Mucosa of stomach (tissue), 1 donor: ENCODE measurements at regions not wholly inside any gene's neighbourhood (a gene's known extent, or its start where the extent isn't known, plus 50 kb on each side); places are given as distances from the start of the nearest gene placed in this dataset.
"Not testable (repeated sequence)": the region's sequence is repeated elsewhere in the genome, so short reads cannot be mapped to it uniquely, and the experiment has no call there.

Source experiments
- H3K27me3 ChIP-seq: one replicate; pipeline ENCODE4 v1.7.0; 2013; ENCODE audit warnings: mild to moderate bottlenecking, low read length; ENCODE audit not compliant: control insufficient read depth, insufficient read depth
- H3K36me3 ChIP-seq: one replicate; pipeline ENCODE4 v1.7.0; 2013; ENCODE audit warnings: low read length; ENCODE audit not compliant: control insufficient read depth, insufficient read depth
- H3K4me1 ChIP-seq: one replicate; pipeline ENCODE4 v1.7.0; 2013; ENCODE audit warnings: mild to moderate bottlenecking, low read length; ENCODE audit not compliant: control insufficient read depth, insufficient read depth
- H3K4me3 ChIP-seq: one replicate; pipeline ENCODE4 v1.7.0; 2013; ENCODE audit warnings: low read length
- H3K9ac ChIP-seq: one replicate; pipeline ENCODE4 v1.7.0; 2013; ENCODE audit warnings: mild to moderate bottlenecking, low read length, moderate library complexity
- H3K9me3 ChIP-seq: one replicate; pipeline ENCODE4 v1.7.0; 2013; ENCODE audit warnings: mild to moderate bottlenecking, low read length, moderate library complexity; ENCODE audit not compliant: control insufficient read depth
- donor health status: Pancreatic carcinoma.

DNA sequence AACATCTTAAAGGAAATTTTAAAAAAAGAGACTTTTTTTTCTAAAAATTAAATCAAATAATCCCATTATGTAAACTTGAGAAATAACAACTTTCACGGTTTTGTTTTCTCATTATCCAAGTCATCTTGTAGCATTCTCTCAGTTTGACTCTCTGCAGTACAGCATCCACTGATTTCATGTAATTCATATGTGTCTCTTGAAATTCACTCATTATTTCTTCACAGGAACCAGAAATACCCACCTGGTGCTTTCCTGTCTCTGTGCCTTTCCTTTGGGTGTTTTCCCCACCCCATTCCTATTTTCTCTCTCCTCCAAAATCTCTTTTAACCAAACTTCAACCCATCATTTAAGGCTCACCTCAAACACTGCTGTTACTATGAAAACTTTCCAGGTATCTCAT, 116.1 kb upstream of the STK17B start:
- Histone ChIP-seq H3K4me1 (no peaks in the 10 kb centered on the region), H3K9me3 (no peaks in the 10 kb centered on the region), H3K9ac (no peak overlapping the region), H3K27me3 (no peaks in the 10 kb centered on the region), H3K4me3 (no peak overlapping the region), H3K36me3 (no peaks in the 10 kb centered on the region)

DNA sequence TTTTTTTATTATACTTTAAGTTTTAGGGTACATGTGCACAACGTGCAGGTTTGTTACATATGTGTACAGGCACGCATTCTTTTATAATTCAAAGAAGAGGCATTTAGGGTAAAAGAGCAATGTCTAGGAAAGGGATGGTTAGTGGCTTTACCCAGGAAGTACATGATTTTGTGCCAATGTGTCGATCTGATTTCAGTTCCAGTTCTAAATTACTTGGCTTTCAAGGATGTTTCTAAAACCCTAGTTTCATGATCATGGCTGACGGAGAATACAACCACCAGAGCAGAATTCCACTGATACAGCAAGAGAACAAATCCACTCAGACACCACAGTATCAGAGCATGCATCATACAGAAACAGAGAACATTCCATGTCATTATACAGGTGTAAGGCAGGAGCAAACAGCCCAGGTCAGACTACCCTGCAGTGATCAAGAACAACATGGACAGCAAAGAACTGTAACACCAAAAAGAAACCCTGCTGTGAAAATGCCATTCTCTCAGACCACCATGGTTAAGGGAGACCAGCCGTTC, 116.7 kb upstream of the STK17B start:
- H3K4me3 ChIP-seq: no peak overlapping the region
- H3K36me3 ChIP-seq: no peaks in the 10 kb centered on the region
- H3K4me1 ChIP-seq: no peaks in the 10 kb centered on the region
- no peak overlapping the region for H3K9ac ChIP-seq
- no peaks in the 10 kb centered on the region for H3K9me3 ChIP-seq
- H3K27me3 ChIP-seq: no peaks in the 10 kb centered on the region

GRCh38 chr2:196289000-196289399, 117.6 kb upstream of the STK17B start:
- H3K4me1 ChIP-seq: no peaks in the 10 kb centered on the region

GRCh38 chr2:196290136-196290535, 118.8 kb upstream of the STK17B start:
- H3K36me3 ChIP-seq: no peaks in the 10 kb centered on the region
- H3K27me3 ChIP-seq: no peaks in the 10 kb centered on the region
- H3K9me3 ChIP-seq: no peaks in the 10 kb centered on the region
- no peak overlapping the region for H3K4me3 ChIP-seq
- H3K4me1 ChIP-seq: no peaks in the 10 kb centered on the region
- H3K9ac ChIP-seq: no peak overlapping the region

More at GRCh38 chr2:196289000-196289399, 117.6 kb upstream of the STK17B start:
- Histone ChIP-seq H3K36me3 (no peaks in the 10 kb centered on the region), H3K4me3 (no peak overlapping the region), H3K9me3 (no peaks in the 10 kb centered on the region), H3K27me3 (no peaks in the 10 kb centered on the region), H3K9ac (no peak overlapping the region)

- H3K27me3 ChIP-seq: no peaks in the 10 kb centered on the region
- no peaks in the 10 kb centered on the region for H3K36me3 ChIP-seq
- no peak overlapping the region for H3K9ac ChIP-seq
- no peaks in the 10 kb centered on the region for H3K4me1 ChIP-seq
- no peak overlapping the region for H3K4me3 ChIP-seq
- no peaks in the 10 kb centered on the region for H3K9me3 ChIP-seq
These were observed 119.2 kb upstream of the STK17B start for GRCh38 chr2:196290569-196290968.

GRCh38 chr2:196291426-196291825, 120.0 kb upstream of the STK17B start:
- no peaks in the 10 kb centered on the region for H3K4me1 ChIP-seq
- no peaks in the 10 kb centered on the region for H3K9me3 ChIP-seq
- H3K27me3 ChIP-seq: no peaks in the 10 kb centered on the region
- no peak overlapping the region for H3K9ac ChIP-seq
- no peaks in the 10 kb centered on the region for H3K36me3 ChIP-seq
- H3K4me3 ChIP-seq: no peak overlapping the region

GRCh38 chr2:196291873-196292800, 120.8 kb upstream of the STK17B start:
- no peak overlapping the region for H3K9ac ChIP-seq
- H3K27me3 ChIP-seq: no peaks in the 10 kb centered on the region
- no peaks in the 10 kb centered on the region for H3K36me3 ChIP-seq
- no peak overlapping the region for H3K4me3 ChIP-seq
- no peaks in the 10 kb centered on the region for H3K9me3 ChIP-seq
- no peaks in the 10 kb centered on the region for H3K4me1 ChIP-seq

GRCh38 chr2:196293751-196294515, 122.6 kb upstream of the STK17B start:
- Histone ChIP-seq H3K4me1 (no peaks in the 10 kb centered on the region), H3K36me3 (no peaks in the 10 kb centered on the region), H3K27me3 (no peaks in the 10 kb centered on the region)

DNA sequence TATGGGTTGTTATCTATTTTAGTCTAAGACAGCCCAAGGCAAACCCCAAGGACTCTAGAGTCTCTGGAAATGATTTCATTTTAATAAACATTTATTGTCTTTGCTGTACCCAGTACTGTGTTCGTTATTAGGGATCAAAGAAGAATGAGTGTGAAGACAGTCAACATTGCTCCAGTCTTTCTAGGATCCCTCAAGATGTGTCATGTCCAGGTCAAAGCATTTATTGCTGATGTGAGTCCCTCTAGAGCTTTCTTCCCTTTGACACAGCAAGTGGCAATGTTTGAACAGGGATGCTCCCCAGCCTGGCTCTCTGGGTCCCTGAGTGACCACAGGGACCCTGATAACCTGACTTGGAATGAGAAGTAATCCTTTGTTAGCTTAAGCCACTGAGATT, 123.1 kb upstream of the STK17B start:
- Histone ChIP-seq H3K9ac (no peak overlapping the region), H3K9me3 (no peaks in the 10 kb centered on the region), H3K4me3 (no peak overlapping the region), H3K36me3 (no peaks in the 10 kb centered on the region), H3K4me1 (no peaks in the 10 kb centered on the region), H3K27me3 (no peaks in the 10 kb centered on the region)

More at GRCh38 chr2:196293751-196294515, 122.6 kb upstream of the STK17B start:
- Histone ChIP-seq H3K9ac (no peak overlapping the region), H3K4me3 (no peak overlapping the region), H3K9me3 (no peaks in the 10 kb centered on the region)

DNA sequence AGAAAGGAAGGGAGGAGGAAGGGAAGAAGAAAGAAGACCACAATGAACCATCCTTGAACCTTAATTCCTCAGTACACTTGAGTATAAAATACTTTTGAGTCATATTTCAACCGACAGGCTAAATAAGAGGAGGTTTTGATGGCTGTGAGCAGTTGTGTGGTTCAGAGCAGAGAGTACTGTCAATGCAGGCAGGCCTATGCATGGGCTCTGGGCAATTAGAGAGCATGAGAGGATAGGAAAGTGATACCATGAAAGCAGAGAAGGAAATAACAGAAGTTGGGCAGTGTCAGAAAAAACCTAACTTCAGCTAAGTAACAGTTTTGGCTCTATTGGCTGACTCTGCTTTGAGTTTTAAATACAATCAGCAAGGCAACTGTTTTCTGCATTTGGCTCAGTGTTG, 123.6 kb upstream of the STK17B start:
- no peaks in the 10 kb centered on the region for H3K36me3 ChIP-seq
- H3K4me1 ChIP-seq: no peaks in the 10 kb centered on the region
- no peak overlapping the region for H3K4me3 ChIP-seq
- no peak overlapping the region for H3K9ac ChIP-seq
- H3K9me3 ChIP-seq: no peaks in the 10 kb centered on the region
- no peaks in the 10 kb centered on the region for H3K27me3 ChIP-seq

- H3K4me3 ChIP-seq, H3K4me1 ChIP-seq, H3K36me3 ChIP-seq, H3K9me3 ChIP-seq, H3K9ac ChIP-seq, H3K27me3 ChIP-seq: not testable (repeated sequence)
These were observed 126.8 kb upstream of the STK17B start for GRCh38 chr2:196298106-196298723.
